ENCODE measurements at regions not wholly inside any gene's neighbourhood (a gene's known extent, or its start where the extent isn't known, plus 50 kb on each side); places are given as distances from the start of the nearest gene placed in this dataset.

DNA sequence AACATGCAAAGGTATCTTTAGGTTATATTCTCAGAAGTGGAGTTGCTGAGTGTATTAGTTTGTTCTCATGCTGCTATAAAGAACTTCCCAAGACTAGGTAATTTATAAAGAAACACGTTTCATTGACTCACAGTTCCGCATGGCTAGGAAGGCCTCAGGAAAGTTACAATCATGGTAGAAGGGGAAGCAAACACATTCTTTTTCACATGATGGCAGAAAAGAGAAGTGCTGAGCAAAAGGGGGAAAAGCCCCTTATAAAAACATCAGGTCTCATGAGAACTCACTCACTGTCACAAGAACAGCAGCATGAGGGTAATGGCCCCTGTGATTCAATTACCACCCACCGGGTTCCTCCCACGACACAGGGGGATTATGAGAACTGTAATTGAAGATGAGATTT, 163.6 kb upstream of the PRLR start:
- Histone ChIP-seq H3K9me3 (ENCODE audit: control insufficient read depth in 1 of 2, insufficient read depth in 1 of 2, low read depth in 1 of 2, low read length in 2 of 2) (no peaks in the 10 kb centered on the region), H3K4me2 (ENCODE audit: low read length) (no peak overlapping the region), H3K27me3 (ENCODE audit: insufficient read depth, low read length) (no peaks in the 10 kb centered on the region), H3K4me1 (ENCODE audit: control insufficient read depth in 1 of 2, insufficient read depth in 2 of 2, low read length in 2 of 2) (no peaks in the 10 kb centered on the region), H3K27ac (ENCODE audit: low read depth, low read length) (no peak overlapping the region), H3K36me3 (ENCODE audit: control insufficient read depth in 1 of 2, insufficient read depth in 2 of 2, low read length in 2 of 2) (no peaks in the 10 kb centered on the region), H3K9me2 (ENCODE audit: insufficient read depth) (no peaks in the 10 kb centered on the region), H4K20me1 (ENCODE audit: insufficient read depth) (no peaks in the 10 kb centered on the region), H3K79me2 (ENCODE audit: insufficient read depth, low read length) (no peaks in the 10 kb centered on the region), H2AFZ (ENCODE audit: low read depth, low read length, poor library complexity, severe bottlenecking) (no peak overlapping the region), H3K9ac (ENCODE audit: low read length) (no peak overlapping the region), H3K4me3 (replicated peaks in 1 of 2; ENCODE audit: low read depth in 1 of 2, low read length in 2 of 2) (no peak overlapping the region)
- RAD21 ChIA-PET (ENCODE audit: low non-redundant PET in 1 of 2, low total read pairs in 2 of 2, uncharacterized antibody in 2 of 2, unreplicated experiment in 2 of 2) = no interaction called here
- no peak for DNase-seq (ENCODE audit: low read depth, low spot score)
- POLR2A ChIA-PET = no interaction called here
- CTCF ChIA-PET = no interaction called here
- TF ChIP-seq, protein P1, sequence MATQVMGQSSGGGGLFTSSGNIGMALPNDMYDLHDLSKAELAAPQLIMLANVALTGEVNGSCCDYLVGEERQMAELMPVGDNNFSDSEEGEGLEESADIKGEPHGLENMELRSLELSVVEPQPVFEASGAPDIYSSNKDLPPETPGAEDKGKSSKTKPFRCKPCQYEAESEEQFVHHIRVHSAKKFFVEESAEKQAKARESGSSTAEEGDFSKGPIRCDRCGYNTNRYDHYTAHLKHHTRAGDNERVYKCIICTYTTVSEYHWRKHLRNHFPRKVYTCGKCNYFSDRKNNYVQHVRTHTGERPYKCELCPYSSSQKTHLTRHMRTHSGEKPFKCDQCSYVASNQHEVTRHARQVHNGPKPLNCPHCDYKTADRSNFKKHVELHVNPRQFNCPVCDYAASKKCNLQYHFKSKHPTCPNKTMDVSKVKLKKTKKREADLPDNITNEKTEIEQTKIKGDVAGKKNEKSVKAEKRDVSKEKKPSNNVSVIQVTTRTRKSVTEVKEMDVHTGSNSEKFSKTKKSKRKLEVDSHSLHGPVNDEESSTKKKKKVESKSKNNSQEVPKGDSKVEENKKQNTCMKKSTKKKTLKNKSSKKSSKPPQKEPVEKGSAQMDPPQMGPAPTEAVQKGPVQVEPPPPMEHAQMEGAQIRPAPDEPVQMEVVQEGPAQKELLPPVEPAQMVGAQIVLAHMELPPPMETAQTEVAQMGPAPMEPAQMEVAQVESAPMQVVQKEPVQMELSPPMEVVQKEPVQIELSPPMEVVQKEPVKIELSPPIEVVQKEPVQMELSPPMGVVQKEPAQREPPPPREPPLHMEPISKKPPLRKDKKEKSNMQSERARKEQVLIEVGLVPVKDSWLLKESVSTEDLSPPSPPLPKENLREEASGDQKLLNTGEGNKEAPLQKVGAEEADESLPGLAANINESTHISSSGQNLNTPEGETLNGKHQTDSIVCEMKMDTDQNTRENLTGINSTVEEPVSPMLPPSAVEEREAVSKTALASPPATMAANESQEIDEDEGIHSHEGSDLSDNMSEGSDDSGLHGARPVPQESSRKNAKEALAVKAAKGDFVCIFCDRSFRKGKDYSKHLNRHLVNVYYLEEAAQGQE (IDR thresholded peaks at IDR 0.05; ENCODE audit: low read depth) = no peak
- no peak for TF ChIP-seq CEBPB (IDR thresholded peaks at IDR 0.05; ENCODE audit: low read depth)
- TF ChIP-seq POLR2A (IDR thresholded peaks at IDR 0.05; ENCODE audit: borderline replicate concordance, extremely low read depth, insufficient read depth, insufficient read length) = no peak
- BruUV-seq (replicated peaks) = no TSS peak
- intact Hi-C loops (cut with micrococcal nuclease) = no loop called here
- no peak for ATAC-seq

DNA sequence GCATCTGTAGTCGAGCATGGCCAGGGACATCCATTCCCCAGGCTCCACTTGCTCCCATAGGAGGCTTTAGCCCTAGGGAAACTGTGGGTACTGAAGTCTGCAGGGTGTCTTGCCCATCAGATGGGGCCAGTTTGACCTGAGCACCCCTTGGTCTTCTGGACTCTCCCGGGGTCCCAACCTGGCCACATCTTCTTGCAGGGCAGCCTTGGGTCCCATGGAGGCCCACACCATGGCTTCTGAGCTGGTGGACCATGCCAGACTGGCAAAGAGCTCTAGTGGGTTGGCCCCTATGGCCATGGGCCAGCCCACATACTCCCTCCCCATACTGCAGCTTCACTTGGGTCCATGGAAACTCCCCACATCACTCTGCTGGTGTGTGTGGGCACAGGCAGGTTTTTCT, 154.4 kb upstream of the PRLR start:
- no peak overlapping the region for H3K4me2 ChIP-seq (ENCODE audit: low read length)
- H3K4me1 ChIP-seq (ENCODE audit: control insufficient read depth in 1 of 2, insufficient read depth in 2 of 2, low read length in 2 of 2) = no peaks in the 10 kb centered on the region
- ChIA-PET POLR2A (no interaction called here), RAD21 (ENCODE audit: low non-redundant PET in 1 of 2, low total read pairs in 2 of 2, uncharacterized antibody in 2 of 2, unreplicated experiment in 2 of 2) (no interaction called here), CTCF (no interaction called here)
- H3K27ac ChIP-seq (ENCODE audit: low read depth, low read length) = no peak overlapping the region
- DNase-seq (ENCODE audit: low read depth, low spot score) (no peak), ATAC-seq (no peak)
- BruUV-seq (replicated peaks) = no TSS peak
- H3K9me2 ChIP-seq (ENCODE audit: insufficient read depth) = no peaks in the 10 kb centered on the region
- no peaks in the 10 kb centered on the region for H3K36me3 ChIP-seq (ENCODE audit: control insufficient read depth in 1 of 2, insufficient read depth in 2 of 2, low read length in 2 of 2)
- TF ChIP-seq CBX3 (IDR thresholded peaks at IDR 0.05; ENCODE audit: low read depth) (no peak), EGR1 (IDR thresholded peaks at IDR 0.05; ENCODE audit: low read depth) (no peak), ELF1 (IDR thresholded peaks at IDR 0.05; ENCODE audit: borderline replicate concordance, low read depth) (no peak), EZH2 (IDR thresholded peaks at IDR 0.05) (no peak), FOSL1 (IDR thresholded peaks at IDR 0.05; ENCODE audit: low read depth) (no peak), SIN3A (IDR thresholded peaks at IDR 0.05; ENCODE audit: low read depth) (no peak), SRF (IDR thresholded peaks at IDR 0.05; ENCODE audit: low read depth) (no peak)
- TF ChIP-seq, protein P2, sequence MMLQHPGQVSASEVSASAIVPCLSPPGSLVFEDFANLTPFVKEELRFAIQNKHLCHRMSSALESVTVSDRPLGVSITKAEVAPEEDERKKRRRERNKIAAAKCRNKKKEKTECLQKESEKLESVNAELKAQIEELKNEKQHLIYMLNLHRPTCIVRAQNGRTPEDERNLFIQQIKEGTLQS (IDR thresholded peaks at IDR 0.05) = no peak
- no peak overlapping the region for H3K4me3 ChIP-seq (replicated peaks in 1 of 2; ENCODE audit: low read depth in 1 of 2, low read length in 2 of 2)
- no peaks in the 10 kb centered on the region for H3K79me2 ChIP-seq (ENCODE audit: insufficient read depth, low read length)
- H4K20me1 ChIP-seq (ENCODE audit: insufficient read depth) = no peaks in the 10 kb centered on the region
- H3K27me3 ChIP-seq (ENCODE audit: insufficient read depth, low read length) = no peaks in the 10 kb centered on the region
- H2AFZ ChIP-seq (ENCODE audit: low read depth, low read length, poor library complexity, severe bottlenecking) = no peak overlapping the region
- no peaks in the 10 kb centered on the region for H3K9me3 ChIP-seq (ENCODE audit: control insufficient read depth in 1 of 2, insufficient read depth in 1 of 2, low read depth in 1 of 2, low read length in 2 of 2)
- intact Hi-C loops (cut with micrococcal nuclease) = no loop called here
- H3K9ac ChIP-seq (ENCODE audit: low read length) = no peak overlapping the region

Measured in HCT116 (cell line).